ENCODE measurements at regions not wholly inside any gene's neighbourhood (a gene's known extent, or its start where the extent isn't known, plus 50 kb on each side); places are given as distances from the start of the nearest gene placed in this dataset.

- TF ChIP-seq CTCF (IDR thresholded peaks at IDR 0.05), result no peak
- TF ChIP-seq EZH2 (IDR thresholded peaks at IDR 0.05), result no peak
- TF ChIP-seq EZH2phosphoT487 (IDR thresholded peaks at IDR 0.05), result no peak
Observed at GRCh38 chr14:58760121-58760520, 122.4 kb downstream of the DACT1 start.

Measured in neural progenitor cell (in vitro differentiated cells).